Right atrium auricular region (tissue), 2 donors: ENCODE measurements at regions not wholly inside any gene's neighbourhood (a gene's known extent, or its start where the extent isn't known, plus 50 kb on each side); places are given as distances from the start of the nearest gene placed in this dataset.

ENCODE experiments used
- DNase-seq: peaks from one replicate; pipeline ENCODE4 v3.0.0-alpha.2; 2019; ENCODE audit warnings: low spot score
- H3K27ac ChIP-seq, 2 donors: fragments of 200-600 bp; sonication (generic); 1 replicate in 1 of 2; 2 replicates in 1 of 2; pipeline ENCODE4 v1.5.1; 2016 to 2019
- H3K27me3 ChIP-seq, 2 donors: fragments of 200-600 bp; sonication (generic); one replicate each; pipeline versions ENCODE4 v1.5.1 to v1.6.0; 2017 to 2019
- H3K36me3 ChIP-seq: fragments of 200-600 bp; sonication (generic); one replicate; pipeline ENCODE4 v1.5.1; 2016
- H3K4me1 ChIP-seq, 2 donors: fragments of 200-600 bp; sonication (generic); one replicate each; pipeline versions ENCODE4 v1.5.1 to v1.6.0; 2017 to 2019
- H3K4me3 ChIP-seq, 2 donors: fragments of 200-600 bp; sonication (generic); 1 replicate in 1 of 2; 2 replicates in 1 of 2; pipeline ENCODE4 v1.5.1; 2017 to 2019; ENCODE audit warnings: mild to moderate bottlenecking in 1 of 2, moderate library complexity in 1 of 2
- H3K9me3 ChIP-seq, 2 donors: fragments of 200-600 bp; sonication (generic); one replicate each; pipeline ENCODE4 v1.5.1; 2019
- TF ChIP-seq, protein P1 (sequence below), 2 donors: fragments of 200-600 bp; sonication (generic); IDR thresholded peaks; one replicate each; pipeline ENCODE4 v1.5.1; 2019; ENCODE audit warnings: antibody characterized with exemption in 2 of 2

DNA sequence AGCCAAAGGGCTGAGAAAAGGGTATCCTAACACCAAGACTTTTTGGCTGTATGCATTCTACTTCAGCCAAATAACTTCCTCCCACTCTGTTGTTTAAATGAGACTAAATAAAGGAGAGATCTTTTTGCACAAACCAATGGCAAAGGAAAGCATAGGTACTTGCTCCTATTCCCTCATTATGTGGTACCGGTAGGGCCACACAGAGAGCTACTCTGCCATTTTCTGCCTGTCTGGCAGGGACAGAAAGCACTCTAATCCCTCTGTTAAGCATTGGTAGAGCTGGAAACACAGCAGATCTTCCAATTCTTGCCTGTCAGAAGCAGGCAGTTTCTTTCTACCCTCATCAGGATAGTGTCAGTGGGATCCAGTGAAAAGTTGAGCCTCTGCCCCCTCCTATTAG, 918.3 kb upstream of the TMEFF2 start:
- TF ChIP-seq, protein P1, sequence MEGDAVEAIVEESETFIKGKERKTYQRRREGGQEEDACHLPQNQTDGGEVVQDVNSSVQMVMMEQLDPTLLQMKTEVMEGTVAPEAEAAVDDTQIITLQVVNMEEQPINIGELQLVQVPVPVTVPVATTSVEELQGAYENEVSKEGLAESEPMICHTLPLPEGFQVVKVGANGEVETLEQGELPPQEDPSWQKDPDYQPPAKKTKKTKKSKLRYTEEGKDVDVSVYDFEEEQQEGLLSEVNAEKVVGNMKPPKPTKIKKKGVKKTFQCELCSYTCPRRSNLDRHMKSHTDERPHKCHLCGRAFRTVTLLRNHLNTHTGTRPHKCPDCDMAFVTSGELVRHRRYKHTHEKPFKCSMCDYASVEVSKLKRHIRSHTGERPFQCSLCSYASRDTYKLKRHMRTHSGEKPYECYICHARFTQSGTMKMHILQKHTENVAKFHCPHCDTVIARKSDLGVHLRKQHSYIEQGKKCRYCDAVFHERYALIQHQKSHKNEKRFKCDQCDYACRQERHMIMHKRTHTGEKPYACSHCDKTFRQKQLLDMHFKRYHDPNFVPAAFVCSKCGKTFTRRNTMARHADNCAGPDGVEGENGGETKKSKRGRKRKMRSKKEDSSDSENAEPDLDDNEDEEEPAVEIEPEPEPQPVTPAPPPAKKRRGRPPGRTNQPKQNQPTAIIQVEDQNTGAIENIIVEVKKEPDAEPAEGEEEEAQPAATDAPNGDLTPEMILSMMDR (IDR thresholded peaks at IDR 0.05): no peak
- no peak for DNase-seq
- Histone ChIP-seq H3K4me1 (no peaks in the 10 kb centered on the region), H3K27ac (no peak overlapping the region), H3K27me3 (no peaks in the 10 kb centered on the region), H3K4me3 (no peak overlapping the region), H3K36me3 (no peaks in the 10 kb centered on the region), H3K9me3 (no peaks in the 10 kb centered on the region)

DNA sequence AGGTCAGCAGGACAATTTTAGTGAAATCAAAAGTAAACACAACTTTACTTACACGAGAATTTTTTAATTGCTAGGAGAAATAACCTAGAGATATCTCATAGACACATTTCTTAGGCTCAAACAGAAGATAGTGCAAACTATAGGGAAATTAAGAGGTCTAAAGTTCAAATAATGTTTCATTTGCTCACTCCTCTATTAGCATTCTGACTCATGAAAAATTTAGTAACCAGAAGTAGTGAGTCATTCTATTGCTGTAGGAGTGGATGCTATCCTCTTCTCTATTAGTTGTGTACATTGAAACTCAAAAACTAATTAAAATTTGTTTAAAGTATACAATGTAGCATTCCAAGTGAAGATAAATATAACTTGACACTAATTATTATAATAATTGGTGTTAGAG, 908.3 kb upstream of the TMEFF2 start:
- Histone ChIP-seq H3K36me3 (no peaks in the 10 kb centered on the region), H3K4me1 (no peaks in the 10 kb centered on the region), H3K9me3 (no peaks in the 10 kb centered on the region), H3K27me3 (no peaks in the 10 kb centered on the region), H3K4me3 (no peak overlapping the region), H3K27ac (no peak overlapping the region)
- TF ChIP-seq, protein P1 (IDR thresholded peaks at IDR 0.05): no peak
- no peak for DNase-seq

DNA sequence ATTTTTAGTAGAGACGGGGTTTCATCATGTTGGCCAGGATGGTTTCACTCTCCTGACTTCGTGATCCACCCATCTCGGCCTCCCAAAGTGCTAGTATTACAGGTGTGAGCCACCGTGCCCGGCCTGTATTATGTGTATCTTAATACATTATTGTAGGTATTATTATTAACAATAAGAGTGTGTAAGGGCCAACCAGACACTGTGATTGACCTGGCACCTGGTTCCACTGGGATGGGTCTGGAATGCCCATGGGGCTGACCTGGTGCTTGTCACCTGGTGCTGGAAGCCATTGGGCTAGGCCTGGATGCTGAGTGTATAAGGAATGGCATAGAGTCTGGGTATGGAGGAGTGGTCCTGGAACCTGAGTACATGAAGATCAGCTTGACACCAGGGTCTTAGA, 906.9 kb upstream of the TMEFF2 start:
- H3K4me1 ChIP-seq: no peaks in the 10 kb centered on the region
- TF ChIP-seq, protein P1 (IDR thresholded peaks at IDR 0.05): no peak
- H3K4me3 ChIP-seq: no peak overlapping the region
- no peaks in the 10 kb centered on the region for H3K36me3 ChIP-seq
- H3K27ac ChIP-seq: no peak overlapping the region
- no peaks in the 10 kb centered on the region for H3K9me3 ChIP-seq
- DNase-seq: no peak
- no peaks in the 10 kb centered on the region for H3K27me3 ChIP-seq

DNA sequence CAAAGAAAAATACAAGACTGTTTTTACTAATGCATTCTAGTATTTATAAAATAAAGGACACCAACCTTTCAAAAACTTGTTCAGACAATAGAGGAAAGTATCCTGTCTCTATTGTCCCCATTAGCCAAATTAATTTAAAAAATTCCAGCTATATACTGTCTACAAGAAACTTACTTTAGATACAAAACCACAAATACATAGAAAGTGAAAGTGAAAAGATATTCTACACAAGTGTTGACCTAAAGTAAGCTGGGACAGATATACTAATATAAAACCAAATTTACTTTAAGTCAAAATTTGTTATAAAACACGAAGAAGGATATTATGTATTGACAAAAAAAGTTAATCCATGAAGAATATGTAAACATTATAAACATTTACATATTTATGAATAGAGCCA, 893.3 kb upstream of the TMEFF2 start:
- TF ChIP-seq, protein P1 (IDR thresholded peaks at IDR 0.05): no peak
- Histone ChIP-seq H3K36me3 (no peaks in the 10 kb centered on the region), H3K27ac (no peak overlapping the region), H3K9me3 (no peaks in the 10 kb centered on the region), H3K4me3 (no peak overlapping the region), H3K4me1 (no peaks in the 10 kb centered on the region), H3K27me3 (no peaks in the 10 kb centered on the region)
- no peak for DNase-seq

DNA sequence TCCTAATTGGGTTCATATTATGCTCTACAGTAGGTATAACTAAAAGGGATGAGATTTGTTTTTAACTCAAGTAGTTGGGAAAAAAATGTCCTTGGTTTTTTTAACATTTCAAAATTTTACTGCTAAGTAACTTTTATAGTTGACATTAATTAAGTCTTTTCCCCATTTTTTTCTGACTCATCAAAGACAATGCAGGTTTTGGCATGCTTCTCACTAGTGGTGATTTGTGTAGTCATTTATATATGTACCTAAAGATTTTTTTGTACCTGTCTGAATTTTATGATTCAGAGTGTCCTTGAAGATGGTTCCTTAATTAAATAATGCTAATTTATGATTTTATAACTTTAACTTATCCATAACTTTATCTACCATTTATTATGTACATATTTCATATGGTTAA, 882.3 kb upstream of the TMEFF2 start:
- no peaks in the 10 kb centered on the region for H3K27me3 ChIP-seq

DNA sequence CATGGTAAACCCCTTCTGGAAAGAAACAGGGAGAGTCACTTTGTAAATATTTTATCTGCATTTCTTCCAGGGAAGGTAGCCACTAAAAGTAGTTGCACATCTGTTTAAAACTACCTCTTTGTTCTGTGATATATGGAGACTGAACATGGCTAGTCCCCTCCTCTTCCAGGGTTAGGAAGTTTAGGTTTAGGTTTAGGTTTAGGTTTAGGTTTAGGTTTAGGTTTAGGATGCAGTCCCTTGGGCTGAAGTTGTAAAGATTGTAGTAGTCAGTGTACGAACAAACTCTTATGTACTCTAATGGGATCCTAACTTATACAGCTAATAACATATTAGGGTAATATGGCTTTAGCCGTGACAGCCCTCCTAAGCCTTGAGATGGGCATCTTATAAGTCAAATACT, 880.2 kb upstream of the TMEFF2 start:
- TF ChIP-seq, protein P1 (IDR thresholded peaks at IDR 0.05): no peak
- DNase-seq: no peak
- Histone ChIP-seq H3K4me1 (no peaks in the 10 kb centered on the region), H3K36me3 (no peaks in the 10 kb centered on the region), H3K9me3 (no peaks in the 10 kb centered on the region), H3K27ac (no peak overlapping the region), H3K27me3 (no peaks in the 10 kb centered on the region), H3K4me3 (no peak overlapping the region)

More for the DNA sequence above, 882.3 kb upstream of the TMEFF2 start:
- Histone ChIP-seq H3K36me3 (no peaks in the 10 kb centered on the region), H3K4me3 (no peak overlapping the region), H3K27ac (no peak overlapping the region), H3K9me3 (no peaks in the 10 kb centered on the region), H3K4me1 (no peaks in the 10 kb centered on the region)
- DNase-seq: no peak
- TF ChIP-seq, protein P1 (IDR thresholded peaks at IDR 0.05): no peak
